ENCODE measurements at regions not wholly inside any gene's neighbourhood (a gene's known extent, or its start where the extent isn't known, plus 50 kb on each side); places are given as distances from the start of the nearest gene placed in this dataset.

GRCh38 chr13:50153876-50154275 is 138.6 kb downstream of the KCNRG start:
- POLR2A ChIA-PET = no interaction called here
- Histone ChIP-seq H3K9me3 (ENCODE audit: control insufficient read depth, insufficient read depth, low read depth, low read length) (no peaks in the 10 kb centered on the region), H3K27ac (ENCODE audit: extremely low read depth, low read depth, low read length) (no peak overlapping the region), H3K4me3 (ENCODE audit: low read depth, low read length) (no peak overlapping the region), H3K36me3 (ENCODE audit: control insufficient read depth in 2 of 2, insufficient read depth in 1 of 2, low read length in 2 of 2) (no peaks in the 10 kb centered on the region), H3K4me1 (ENCODE audit: control insufficient read depth, insufficient read depth, low read length) (peaks cover 9% of the 10 kb centered on the region)
- CTCF ChIA-PET = no interaction called here
- no peak for TF ChIP-seq ZNF292 (tag by site-specific recombination; IDR thresholded peaks at IDR 0.05; ENCODE audit: borderline replicate concordance, low read depth)
- no peak for TF ChIP-seq SETDB1 (IDR thresholded peaks at IDR 0.05; ENCODE audit: insufficient read length, low read length)
- no peak for TF ChIP-seq ZNF16 (tag by site-specific recombination; IDR thresholded peaks at IDR 0.05; ENCODE audit: low read depth)
- no peak for TF ChIP-seq ZNF19 (tag by site-specific recombination; IDR thresholded peaks at IDR 0.05; ENCODE audit: low read depth)
- no peak for TF ChIP-seq ZNF830 (tag by site-specific recombination; IDR thresholded peaks at IDR 0.05; ENCODE audit: low read depth)
- no peak for TF ChIP-seq PRDM2 (tag by site-specific recombination; IDR thresholded peaks at IDR 0.05; ENCODE audit: borderline replicate concordance)

GRCh38 chr13:50154697-50155096 is 139.5 kb downstream of the KCNRG start:
- H3K36me3 ChIP-seq (ENCODE audit: control insufficient read depth in 2 of 2, insufficient read depth in 1 of 2, low read length in 2 of 2) = no peaks in the 10 kb centered on the region
- TF ChIP-seq ZNF433 (tag by site-specific recombination; IDR thresholded peaks at IDR 0.05; ENCODE audit: low read depth) (no peak), ZNF16 (tag by site-specific recombination; IDR thresholded peaks at IDR 0.05; ENCODE audit: low read depth) (no peak), ZNF670 (tag by site-specific recombination; IDR thresholded peaks at IDR 0.05; ENCODE audit: low read depth) (no peak), SCRT2 (tag by site-specific recombination; IDR thresholded peaks at IDR 0.05) (no peak), ZNF23 (tag by site-specific recombination; IDR thresholded peaks at IDR 0.05; ENCODE audit: borderline replicate concordance) (no peak), ZNF138 (tag by site-specific recombination; IDR thresholded peaks at IDR 0.05; ENCODE audit: borderline replicate concordance) (no peak), EGR2 (tag by site-specific recombination; IDR thresholded peaks at IDR 0.05; ENCODE audit: low read depth) (no peak), ZNF837 (tag by site-specific recombination; IDR thresholded peaks at IDR 0.05) (no peak), ATF2 (tag by site-specific recombination; IDR thresholded peaks at IDR 0.05; ENCODE audit: low read depth) (no peak), ZNF677 (tag by site-specific recombination; IDR thresholded peaks at IDR 0.05) (no peak), ZSCAN5A (tag by site-specific recombination; IDR thresholded peaks at IDR 0.05) (no peak), ZNF610 (tag by site-specific recombination; IDR thresholded peaks at IDR 0.05; ENCODE audit: borderline replicate concordance) (no peak), ZNF555 (tag by site-specific recombination; conservative IDR thresholded peaks at IDR 0.05) (no peak), ZNF791 (tag by site-specific recombination; IDR thresholded peaks at IDR 0.05) (no peak), GLIS2 (tag by site-specific recombination; IDR thresholded peaks at IDR 0.05) (no peak), ZBTB44 (tag by site-specific recombination; IDR thresholded peaks at IDR 0.05) (no peak), ZNF747 (tag by site-specific recombination; IDR thresholded peaks at IDR 0.05) (no peak), ZNF530 (tag by site-specific recombination; IDR thresholded peaks at IDR 0.05; ENCODE audit: low read depth) (no peak), ZNF140 (tag by site-specific recombination; IDR thresholded peaks at IDR 0.05) (no peak)
- no peak overlapping the region for H3K4me3 ChIP-seq (ENCODE audit: low read depth, low read length)
- ChIA-PET CTCF (no interaction called here), POLR2A (interaction anchor here (0.7 kb wide), 1 partner anchor 32 kb away, joined by 6 read pairs; no protein-coding TSS in a partner anchor)
- H3K4me1 ChIP-seq (ENCODE audit: control insufficient read depth, insufficient read depth, low read length) = peaks cover 6% of the 10 kb centered on the region; the same call in 1 of the 2 replicates
- H3K9me3 ChIP-seq (ENCODE audit: control insufficient read depth, insufficient read depth, low read depth, low read length) = no peaks in the 10 kb centered on the region
- no peak overlapping the region for H3K27ac ChIP-seq (ENCODE audit: extremely low read depth, low read depth, low read length)

Measured in HEK293 (cell line).